NCI-H2107 treated with DMSO at 0.1 percent for 48 hours (cell line): ENCODE measurements at regions not wholly inside any gene's neighbourhood (a gene's known extent, or its start where the extent isn't known, plus 50 kb on each side); places are given as distances from the start of the nearest gene placed in this dataset.

Experiments used
- DNase-seq: peaks from one replicate; lab custom pipeline; 2025; ENCODE audit not compliant: unreplicated experiment; lab: John Stamatoyannopoulos, UW

DNA sequence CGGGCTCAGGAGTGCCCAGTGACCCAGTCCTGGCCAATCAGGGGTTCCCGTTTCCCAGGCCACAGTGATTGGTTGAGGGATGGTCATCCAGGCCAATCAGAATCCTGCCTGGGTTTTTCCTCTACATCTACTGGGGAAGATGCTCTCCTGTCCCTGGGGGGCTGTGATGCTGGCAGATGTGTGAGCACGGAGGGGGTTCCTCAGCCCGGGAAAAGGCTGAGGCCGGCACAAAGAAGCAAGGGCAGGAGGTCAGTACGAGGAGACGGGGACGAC, 171.2 kb downstream of the CTTN start:
- DNase-seq: no peak

DNA sequence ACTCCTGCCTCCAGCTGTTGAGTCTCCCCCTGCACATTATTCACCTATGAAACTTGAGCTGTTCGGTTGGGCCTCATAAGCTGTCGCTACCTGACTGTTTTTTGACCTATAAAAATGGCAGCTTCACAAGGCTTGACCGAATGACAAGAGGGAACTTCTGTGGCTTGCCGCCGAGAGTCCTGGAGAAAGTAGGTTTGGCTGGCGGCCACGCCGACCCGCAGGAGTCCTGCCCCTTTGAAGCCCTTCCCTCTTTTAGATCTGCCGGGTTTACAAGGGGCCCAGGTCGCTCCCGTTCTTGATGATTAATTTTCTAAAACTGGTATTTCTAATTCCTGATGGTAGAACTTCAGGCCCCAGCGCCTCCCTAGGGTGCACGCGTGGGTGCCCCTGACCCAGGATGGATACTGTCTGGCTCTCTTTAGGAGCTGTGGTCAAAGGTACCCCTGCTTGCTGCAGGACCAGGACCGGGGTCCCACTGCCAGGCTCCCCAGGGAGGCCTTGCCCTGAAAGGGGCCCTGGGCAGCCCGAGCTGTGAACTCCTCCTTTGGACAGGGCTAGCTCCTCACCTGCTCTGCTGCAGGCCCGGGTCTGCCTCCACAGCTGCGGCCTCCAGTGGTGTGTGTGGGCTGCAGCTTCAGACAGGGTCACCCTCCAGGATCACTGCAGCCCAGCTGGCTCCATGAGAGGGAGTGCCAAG, 171.8 kb downstream of the CTTN start:
- no peak for DNase-seq

DNA sequence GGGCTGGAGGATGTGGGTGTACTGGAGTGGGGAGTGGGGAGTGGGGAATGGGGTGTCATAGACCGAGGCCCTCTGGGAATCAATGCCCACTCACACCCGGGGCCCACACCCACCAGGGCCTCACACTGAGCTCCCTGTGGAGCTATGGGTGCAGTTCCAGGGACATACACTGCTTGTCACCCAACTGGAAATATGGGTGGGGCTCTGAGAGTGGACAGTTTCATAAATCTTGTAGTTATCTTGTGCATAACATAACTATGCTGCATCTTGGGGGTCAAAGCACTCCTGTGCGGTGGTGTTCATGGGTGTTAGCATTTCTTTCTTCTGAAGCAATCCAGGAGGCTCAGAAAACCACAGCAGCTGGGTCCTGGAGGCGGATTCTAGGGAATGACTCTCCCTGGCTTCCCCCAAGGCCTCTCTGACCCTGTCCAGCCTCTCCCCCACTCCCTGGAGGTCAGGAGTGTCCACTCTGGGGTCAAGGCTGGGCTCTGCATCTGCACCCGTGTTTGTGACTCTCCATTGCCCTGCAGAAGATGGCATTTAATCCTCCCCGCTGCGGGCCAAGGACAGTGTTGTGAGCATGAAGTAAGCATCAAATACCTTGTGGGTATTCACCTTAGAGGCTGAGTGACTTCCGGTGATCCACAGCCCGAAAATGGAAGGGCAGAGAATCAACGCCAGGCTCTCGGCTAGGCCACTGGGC, 172.5 kb downstream of the CTTN start:
- DNase-seq: no peak

DNA sequence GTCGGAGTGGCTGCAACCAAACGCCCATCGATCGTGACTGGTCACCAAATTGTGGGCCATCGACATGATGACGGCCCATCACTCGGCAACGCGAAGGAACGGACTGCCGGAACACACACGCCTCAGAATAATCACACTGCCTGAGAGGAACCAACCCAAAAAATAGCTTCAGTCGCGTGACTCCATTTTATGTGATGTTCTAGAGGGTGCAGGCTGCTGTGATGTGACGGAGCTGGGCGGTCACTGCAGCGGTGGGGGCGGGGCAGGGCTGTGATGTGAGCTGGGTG, 174.6 kb downstream of the CTTN start:
- no peak for DNase-seq

DNA sequence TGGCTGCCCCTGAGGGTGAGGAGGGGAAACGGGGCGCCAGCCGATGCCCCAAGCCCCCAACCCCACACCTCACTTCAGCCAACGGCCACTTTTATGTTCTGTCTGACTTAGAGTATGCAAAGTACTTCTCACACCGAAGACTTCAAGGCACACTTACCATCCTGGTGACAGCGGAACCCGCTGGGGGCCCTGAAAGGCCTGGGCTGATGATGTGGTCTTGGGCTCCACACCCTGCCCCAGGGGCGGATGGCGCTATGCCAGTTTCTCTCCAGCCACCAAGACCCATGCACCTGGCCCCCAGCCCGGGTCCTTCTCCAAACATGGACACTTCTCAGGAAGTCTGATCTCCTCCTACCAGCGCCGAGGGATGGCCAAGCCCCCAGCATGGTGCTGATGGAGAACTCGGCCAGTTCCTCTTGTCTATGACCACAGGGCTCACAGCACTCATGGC, 175.4 kb downstream of the CTTN start:
- DNase-seq: no peak

DNA sequence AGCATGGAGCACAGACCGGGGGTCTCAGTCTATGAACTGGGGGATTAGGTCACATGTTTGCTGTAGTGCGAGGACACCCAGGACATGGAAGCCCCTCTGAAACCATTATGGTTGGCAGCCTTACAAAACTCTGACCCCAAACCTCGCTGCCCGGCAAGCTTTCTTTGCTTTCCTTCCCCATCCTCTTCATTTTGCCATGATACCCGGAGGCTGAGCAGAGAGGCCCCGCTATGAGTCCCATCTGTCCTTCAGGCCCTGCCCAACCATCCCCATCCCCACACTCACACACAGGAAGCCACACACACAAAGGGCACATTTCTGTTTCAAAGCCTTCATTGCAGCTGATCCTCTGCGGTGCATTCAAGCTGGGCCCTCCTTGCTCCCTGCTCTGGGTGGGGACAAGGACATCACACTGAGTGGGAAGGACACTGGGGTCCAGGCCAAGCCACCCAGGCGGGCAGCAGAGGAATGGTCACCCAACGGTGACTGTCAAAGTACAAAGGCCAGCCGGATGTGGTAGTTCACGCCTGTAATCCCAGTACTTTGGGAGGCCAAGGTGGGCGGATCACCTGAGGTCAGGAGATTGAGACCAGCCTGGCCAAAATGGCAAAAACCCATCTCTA, 176.5 kb downstream of the CTTN start:
- DNase-seq: no peak

DNA sequence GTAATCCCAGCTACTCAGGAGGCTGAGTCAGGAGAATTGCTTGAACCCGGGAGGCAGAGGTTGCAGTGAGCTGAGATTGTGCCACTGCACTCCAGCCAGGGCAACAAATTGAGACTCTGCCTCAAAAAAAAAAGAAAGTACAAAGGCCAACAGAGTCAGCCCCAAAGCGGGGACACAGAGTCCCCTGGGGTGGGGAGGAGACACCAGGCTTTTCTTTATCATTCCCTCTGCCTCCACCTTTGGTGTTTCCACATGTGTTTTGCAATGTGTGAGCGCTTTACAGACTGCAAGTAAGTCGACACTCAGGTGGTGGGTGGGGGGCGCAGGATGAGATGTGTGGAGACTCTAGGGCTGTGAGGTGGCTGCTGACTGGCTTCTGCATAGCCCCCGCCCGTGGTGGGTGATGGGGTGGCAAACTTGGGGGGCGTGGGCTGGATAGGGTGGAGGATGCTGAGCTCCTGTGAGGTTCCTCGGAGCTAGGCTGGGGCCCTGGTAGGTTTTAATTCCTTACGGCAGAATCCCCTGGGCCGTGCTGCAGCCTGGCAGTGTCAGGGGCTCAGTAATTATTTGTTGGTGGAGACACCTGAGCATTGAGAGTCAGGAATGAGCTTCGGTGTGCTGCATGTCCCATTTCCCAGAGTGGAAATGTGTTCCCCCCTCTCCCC, 177.2 kb downstream of the CTTN start:
- no peak for DNase-seq

DNA sequence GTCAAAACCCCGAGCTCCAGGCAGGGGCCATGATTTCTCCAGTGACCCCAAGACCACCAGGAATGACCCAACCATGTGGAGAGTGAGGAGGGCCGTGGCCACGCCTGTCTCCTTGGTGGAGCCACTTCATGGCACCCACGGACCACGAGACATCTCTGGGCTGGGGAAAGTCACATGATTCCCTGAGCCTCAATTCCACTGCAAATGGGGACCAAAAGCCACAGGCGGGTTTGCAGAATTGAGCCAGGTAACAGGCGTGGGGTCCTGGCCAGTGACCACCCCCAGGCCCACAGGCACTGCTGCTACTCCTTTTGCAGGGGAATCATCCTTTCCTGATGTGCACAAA, 178.9 kb downstream of the CTTN start:
- DNase-seq: no peak

DNA sequence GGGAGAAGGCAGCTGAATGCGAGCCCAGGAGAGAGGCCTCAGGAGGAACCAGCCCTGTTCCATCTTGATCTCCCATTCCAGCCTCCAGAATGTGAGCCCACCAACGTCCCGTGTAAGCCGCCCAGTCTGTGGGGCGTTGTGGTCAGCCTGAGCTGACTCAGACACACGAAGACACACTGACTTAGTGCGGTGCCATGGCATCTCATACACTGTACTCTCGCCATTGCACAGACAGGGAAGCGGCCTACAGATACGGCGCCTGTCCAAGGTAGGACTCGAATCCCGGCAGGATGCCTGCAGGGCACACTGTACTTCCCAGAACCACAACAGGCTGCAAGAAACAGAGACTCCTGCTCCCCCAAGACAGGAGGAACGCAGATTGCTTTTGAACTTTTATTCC, 179.6 kb downstream of the CTTN start:
- no peak for DNase-seq

DNA sequence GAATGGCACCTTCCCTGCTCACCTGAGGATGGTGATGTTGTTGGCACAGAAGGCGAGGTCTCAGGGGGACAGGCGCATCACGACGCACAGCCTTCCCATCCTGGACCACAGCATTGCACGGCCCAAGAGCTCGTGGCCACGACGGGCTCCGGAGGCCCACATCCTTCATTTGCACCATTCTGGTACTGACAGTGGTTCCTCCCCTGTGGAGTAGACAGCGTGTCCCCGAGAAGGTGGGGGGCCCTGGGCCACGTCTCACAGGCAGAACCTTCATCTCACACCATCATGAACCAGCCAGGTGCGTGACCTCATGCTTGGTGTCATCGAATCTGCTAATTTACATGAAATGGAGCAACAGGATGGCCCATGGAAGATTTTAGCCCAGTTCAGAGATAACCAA, 180.0 kb downstream of the CTTN start:
- no peak for DNase-seq

DNA sequence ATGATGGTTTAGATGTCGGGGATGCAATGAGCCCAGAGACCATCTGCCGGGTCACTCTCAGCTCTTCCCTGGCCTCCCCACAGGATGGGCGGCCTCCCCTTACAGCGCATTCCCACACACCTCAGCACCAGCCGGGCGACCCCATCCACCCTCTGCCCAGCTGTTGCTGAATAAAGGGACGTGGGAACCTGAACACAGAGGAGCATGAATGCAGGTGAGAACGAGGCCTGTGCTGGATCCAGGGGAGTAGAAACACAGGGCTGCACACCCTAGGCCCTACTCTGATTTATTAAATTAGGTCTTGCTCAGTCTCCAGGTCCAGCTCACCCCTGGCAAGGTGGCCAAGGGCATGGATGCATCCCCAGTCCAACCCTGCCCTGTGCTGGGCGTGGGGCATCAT, 180.5 kb downstream of the CTTN start:
- DNase-seq: no peak

DNA sequence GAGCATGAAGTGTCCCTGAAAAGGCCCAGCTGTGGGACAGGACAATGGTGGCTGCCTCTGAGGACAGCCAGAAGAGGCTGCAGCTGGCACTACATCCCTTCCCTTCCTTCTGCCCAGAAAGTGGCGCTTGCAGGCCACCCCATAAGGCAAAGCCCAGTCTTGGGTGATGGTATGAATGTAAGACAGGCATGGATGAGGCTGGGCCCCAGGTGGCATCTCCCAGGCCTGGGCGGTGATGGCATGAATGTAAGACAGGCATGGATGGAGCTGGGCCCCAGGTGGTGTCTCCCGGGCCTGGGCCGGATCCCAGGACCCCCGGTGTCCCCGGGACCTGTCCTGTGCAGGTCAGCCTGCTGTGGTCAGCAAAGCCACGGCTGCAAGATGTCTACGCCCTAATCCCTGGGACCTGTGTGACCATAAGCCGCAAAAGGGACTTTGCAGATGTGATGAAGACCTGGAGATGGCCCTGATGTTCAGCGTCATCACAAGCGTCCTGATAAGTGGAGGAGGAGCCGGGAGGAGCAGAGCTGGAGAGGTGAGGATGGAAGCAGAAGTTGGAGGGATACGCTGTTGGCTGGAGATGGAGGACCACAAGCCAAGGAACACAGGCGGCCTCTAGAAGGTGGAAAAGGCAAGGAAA, 181.1 kb downstream of the CTTN start:
- DNase-seq: no peak

DNA sequence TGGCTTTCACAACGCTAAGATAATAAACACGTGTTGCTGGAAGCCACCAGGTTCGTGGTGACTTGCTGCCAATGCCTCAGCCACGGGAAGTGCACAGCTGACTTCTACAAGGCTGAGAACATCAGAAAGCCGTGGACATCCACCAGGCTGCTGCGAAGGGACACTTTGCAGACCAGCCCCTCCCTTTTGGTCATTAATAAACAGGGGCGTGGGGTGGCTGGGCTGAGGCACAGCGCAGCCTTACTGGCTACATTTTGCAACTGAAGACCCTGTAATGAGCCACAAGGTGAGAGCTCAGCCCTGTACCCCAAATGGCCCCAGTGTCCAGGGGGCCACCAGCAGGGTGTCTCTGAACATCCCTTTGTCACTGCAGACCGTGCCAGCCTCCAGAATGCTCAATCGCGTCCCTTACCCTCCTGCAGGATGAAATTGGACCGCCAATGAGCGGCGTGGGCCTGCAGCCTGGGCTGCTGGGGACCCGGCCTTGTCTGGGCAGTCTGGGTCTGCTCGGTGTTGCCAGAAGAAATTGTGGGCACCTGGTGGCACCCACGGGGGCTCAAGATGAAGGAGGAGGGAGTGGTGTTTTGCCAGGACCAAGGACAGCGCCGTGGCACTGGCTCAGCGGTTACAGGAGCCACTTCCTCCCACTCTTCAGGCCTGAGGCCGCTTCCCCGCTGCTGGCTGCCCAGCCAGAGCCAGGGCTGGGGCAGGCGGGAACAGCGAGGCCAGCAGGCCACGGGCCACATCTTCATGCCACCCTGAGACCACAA, 181.9 kb downstream of the CTTN start:
- no peak for DNase-seq

DNA sequence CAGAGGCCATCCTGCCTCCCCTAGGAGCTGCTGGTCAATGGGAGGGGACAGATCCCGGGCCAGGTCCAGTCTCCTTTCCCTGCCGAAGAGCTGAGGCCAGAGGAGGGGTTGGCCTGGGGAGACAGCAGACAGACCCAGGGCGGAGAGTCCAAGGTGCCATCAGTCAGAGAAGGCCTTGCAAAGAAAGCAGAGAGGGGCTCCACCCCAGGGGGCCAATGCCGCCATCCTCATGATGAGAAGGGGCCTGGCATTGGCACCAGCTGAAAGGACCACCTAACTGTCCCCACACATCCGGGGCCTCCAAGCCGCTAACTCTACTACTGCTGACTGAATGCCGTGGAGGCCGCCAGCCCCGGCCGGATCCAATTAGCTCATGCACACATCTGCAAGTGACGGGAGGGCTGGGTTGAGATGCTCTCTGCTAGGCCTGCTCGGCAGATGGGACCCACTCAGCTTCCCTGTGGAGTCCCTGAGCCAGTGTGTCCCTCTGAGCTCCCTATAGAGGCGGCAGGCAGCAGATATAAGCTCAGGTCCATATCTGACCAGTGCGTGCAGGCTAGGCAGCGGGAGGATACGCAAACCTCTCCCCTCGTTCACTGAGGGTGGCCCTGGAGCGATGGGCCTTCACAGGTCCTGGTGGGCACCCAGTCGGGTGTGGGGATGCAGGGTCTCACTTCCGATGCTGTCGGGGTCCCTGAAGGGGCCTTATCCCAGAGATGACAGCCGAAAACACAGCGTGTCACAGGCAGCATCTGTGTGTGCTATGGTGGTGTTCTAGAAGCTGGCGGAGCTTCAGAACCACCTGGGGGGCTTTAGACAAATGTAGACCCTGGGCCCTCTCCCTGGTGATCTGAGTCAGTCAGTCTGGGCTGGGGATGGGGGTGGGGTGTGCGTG, 183.9 kb downstream of the CTTN start:
- DNase-seq: no peak

DNA sequence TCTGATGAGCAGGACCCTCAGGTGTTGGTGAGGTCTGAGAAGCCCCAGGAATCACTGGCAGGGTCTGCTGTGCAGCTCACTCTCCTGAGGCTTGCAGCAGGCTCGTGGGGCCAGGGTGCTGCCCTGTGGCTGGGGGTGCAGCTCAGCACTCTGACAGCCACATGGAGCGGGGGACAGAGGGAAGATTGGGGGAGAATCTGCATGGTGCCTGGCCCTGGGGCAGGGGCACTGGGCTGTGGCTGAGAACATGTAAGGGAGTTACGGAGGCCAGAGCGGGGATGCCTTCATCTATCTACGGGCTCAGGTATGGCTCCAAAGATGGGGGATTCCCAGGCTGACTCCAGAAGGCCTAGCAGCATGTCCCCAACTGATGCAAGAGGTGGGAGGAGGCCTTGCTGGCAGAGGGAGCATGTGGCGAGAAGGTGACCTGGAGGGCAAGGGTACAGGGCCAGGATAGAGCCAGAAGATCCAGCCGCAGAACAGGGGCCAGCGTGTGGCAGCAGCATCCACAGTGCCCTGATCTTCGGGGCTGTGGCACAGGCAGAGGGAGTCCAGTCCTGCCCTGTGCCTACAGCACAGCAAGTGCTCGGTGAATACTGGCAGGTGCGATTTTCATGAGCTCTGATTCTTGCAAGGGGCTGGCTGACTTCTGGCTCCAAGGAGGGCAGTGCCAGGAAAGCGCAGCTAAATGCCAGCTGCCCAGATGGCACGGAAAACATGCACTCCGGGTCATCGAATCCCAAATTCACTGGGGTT, 184.7 kb downstream of the CTTN start:
- DNase-seq: no peak

DNA sequence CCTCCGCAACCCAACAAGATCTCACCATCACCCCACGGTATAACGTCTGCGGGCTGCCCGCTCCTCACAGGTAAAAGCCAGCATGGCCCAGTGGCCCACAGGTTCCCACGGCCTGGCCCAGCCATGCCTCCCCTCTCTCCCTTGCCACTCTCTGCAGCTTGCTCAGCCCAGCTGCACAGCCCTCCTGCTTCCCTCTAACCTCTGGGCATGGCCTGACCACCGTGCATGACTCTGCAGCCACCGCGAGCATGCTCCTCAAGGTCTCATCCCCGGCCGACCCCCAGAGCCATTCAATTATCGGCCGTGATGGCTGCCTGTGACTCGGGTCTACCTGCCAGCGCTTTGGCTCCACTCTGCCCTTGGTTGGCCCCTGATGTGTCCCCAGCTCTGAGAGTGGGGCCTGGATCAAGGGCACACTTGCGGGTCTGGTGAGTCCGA, 185.5 kb downstream of the CTTN start:
- no peak for DNase-seq

DNA sequence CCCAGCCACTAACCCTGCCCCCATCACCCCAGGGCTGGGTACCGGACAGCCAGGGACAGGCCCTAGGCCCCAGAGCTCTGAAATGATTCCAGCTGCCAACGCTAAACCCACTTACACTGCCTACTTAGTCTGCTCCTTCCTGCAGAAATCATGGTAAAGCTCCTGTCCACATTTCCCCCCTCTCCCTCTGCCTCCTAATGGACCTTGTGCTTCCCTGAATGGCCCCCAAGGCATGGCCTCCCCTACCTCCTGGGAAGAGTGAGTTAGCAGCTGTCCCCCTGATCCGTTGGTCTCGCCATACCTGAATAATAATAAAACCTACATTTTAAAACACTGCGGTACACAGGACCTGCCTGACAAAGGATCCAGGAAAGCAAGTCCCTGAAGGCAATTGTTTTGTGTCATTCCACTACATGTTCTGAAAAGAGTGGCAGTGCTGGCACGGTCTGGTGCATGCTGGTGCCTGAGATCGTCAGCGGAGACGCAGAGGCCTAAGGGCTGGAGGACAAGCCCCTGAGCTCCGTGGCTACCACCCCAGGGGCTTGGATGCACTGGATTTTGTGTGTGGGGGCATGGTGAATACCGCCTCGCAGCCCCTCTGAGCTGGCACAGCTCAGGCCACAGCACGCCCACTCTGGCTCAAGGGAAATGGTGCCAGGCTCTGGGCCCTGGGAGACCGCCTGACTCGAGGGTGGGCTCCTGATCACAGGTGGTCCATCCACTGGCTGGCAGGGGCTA, 186.3 kb downstream of the CTTN start:
- no peak for DNase-seq

DNA sequence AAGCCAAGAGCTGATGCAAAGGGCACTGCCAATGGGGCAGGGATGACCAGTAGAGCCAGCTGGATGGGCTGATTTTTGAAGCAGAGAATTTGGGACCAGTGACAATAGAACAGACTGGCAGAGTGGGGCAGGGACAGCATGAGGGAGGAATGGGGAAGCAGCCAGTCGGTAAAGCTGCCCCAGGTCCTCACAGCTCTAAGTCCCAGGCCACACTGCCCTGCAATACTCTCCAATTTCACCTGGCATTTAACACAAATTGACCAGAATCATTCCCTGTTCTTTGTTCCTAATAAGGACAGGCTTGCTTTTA, 186.9 kb downstream of the CTTN start:
- DNase-seq: no peak
